Lung (tissue), 11 donors: ENCODE measurements at regions not wholly inside any gene's neighbourhood (a gene's known extent, or its start where the extent isn't known, plus 50 kb on each side); places are given as distances from the start of the nearest gene placed in this dataset.

Experiments used
- ATAC-seq: fragments of 200-7000 bp; cut with Tn5 transposase; one replicate; pipeline ENCODE4 v1.9.1; 2020; ENCODE audit warnings: moderate number of reproducible peaks; ENCODE audit not compliant: insufficient read depth, low FRiP score
- DNase-seq, 3 donors: peaks; one replicate each; pipeline ENCODE4 v3.0.0-alpha.2; 2013 to 2017
- H3K27ac ChIP-seq, 2 donors: one replicate each; pipeline ENCODE4 v1.5.1; 2013; ENCODE audit warnings: mild to moderate bottlenecking in 2 of 2, moderate library complexity in 2 of 2, control low read depth in 1 of 2, inconsistent platforms in 1 of 2, low read depth in 1 of 2, low read length in 1 of 2
- H3K27me3 ChIP-seq, 3 donors: one replicate each; pipeline ENCODE4 v1.5.1; 2013; ENCODE audit warnings: low read length in 2 of 3; ENCODE audit not compliant: control insufficient read depth in 3 of 3, insufficient read depth in 3 of 3
- H3K36me3 ChIP-seq, 4 donors: one replicate each; pipeline ENCODE4 v1.5.1; 2013; ENCODE audit warnings: low read length in 4 of 4, mild to moderate bottlenecking in 1 of 4, moderate library complexity in 1 of 4; ENCODE audit not compliant: control insufficient read depth in 4 of 4, insufficient read depth in 4 of 4
- H3K4me1 ChIP-seq, 5 donors: one replicate each; pipeline ENCODE4 v1.5.1; 2013; ENCODE audit warnings: low read length in 5 of 5, mild to moderate bottlenecking in 2 of 5, moderate library complexity in 1 of 5; ENCODE audit not compliant: control insufficient read depth in 5 of 5, insufficient read depth in 5 of 5
- H3K4me3 ChIP-seq: one replicate; pipeline ENCODE4 v1.5.1; 2013; ENCODE audit warnings: mild to moderate bottlenecking, control low read depth, moderate library complexity
- H3K9ac ChIP-seq, 2 donors: one replicate each; pipeline ENCODE4 v1.5.1; 2013; ENCODE audit warnings: low read length in 2 of 2, control low read depth in 1 of 2; ENCODE audit not compliant: insufficient read depth in 1 of 2
- H3K9me3 ChIP-seq, 4 donors: one replicate each; pipeline ENCODE4 v1.5.1; 2013; ENCODE audit warnings: low read length in 3 of 4, mild to moderate bottlenecking in 1 of 4, moderate library complexity in 1 of 4; ENCODE audit not compliant: control insufficient read depth in 4 of 4, insufficient read depth in 3 of 4
- WGBS, 2 donors: extraction: QIAGEN DNeasy Blood & Tissue Kit; methylation state at CpG; one replicate each; pipeline ENCODE4 v1.1.7; 2013; 5-methylcytosine and 5-hydroxymethylcytosine counted together
- TF ChIP-seq, protein P1 (sequence below): IDR thresholded peaks from 2 replicates; pipeline ENCODE4 v1.5.1; 2012; ENCODE audit warnings: mild to moderate bottlenecking; ENCODE audit errors: control extremely low read depth, extremely low read depth
- donor health status: control.
- donor health status: control.
- donor health status: Bipolar disorder and iron deficiency.
- donor health status: healthy.
- donor health status: DM: yes; HTN: yes; CAD: no.

GRCh38 chr9:80072451-80072850 is 500.7 kb downstream of the TLE4 start:
- 87 to 96% methylated on average over 3 of the region's 3 CpGs for WGBS, 2 donors
- no peak for DNase-seq

GRCh38 chr9:80070071-80070742 is 498.4 kb downstream of the TLE4 start:
- Histone ChIP-seq H3K27me3 (peaks cover 0 to 18% (median 5%) of the 10 kb centered on the region in 3 donors), H3K9me3 (peaks cover 0 to 6% (median 0%) of the 10 kb centered on the region in 4 donors), H3K4me1 (peaks cover 0 to 5% (median 0%) of the 10 kb centered on the region in 5 donors), H3K36me3 (no peaks in the 10 kb centered on the region), H3K4me3 (no peak overlapping the region), H3K9ac (no peak overlapping the region), H3K27ac (no peak overlapping the region)
- 90 to 95% methylated on average over 3 of the region's 3 CpGs for WGBS, 2 donors
- TF ChIP-seq, protein P1, sequence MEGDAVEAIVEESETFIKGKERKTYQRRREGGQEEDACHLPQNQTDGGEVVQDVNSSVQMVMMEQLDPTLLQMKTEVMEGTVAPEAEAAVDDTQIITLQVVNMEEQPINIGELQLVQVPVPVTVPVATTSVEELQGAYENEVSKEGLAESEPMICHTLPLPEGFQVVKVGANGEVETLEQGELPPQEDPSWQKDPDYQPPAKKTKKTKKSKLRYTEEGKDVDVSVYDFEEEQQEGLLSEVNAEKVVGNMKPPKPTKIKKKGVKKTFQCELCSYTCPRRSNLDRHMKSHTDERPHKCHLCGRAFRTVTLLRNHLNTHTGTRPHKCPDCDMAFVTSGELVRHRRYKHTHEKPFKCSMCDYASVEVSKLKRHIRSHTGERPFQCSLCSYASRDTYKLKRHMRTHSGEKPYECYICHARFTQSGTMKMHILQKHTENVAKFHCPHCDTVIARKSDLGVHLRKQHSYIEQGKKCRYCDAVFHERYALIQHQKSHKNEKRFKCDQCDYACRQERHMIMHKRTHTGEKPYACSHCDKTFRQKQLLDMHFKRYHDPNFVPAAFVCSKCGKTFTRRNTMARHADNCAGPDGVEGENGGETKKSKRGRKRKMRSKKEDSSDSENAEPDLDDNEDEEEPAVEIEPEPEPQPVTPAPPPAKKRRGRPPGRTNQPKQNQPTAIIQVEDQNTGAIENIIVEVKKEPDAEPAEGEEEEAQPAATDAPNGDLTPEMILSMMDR: no peak
- no peak for ATAC-seq
- no peak for DNase-seq

More at GRCh38 chr9:80072451-80072850, 500.7 kb downstream of the TLE4 start:
- TF ChIP-seq, protein P1: no peak
- H3K27ac ChIP-seq: no peak overlapping the region
- H3K4me3 ChIP-seq: no peak overlapping the region
- H3K9me3 ChIP-seq: peaks cover 0 to 6% (median 0%) of the 10 kb centered on the region in 4 donors
- peaks cover 0 to 8% (median 0%) of the 10 kb centered on the region in 3 donors for H3K27me3 ChIP-seq
- no peak overlapping the region for H3K9ac ChIP-seq
- no peak for ATAC-seq
- no peaks in the 10 kb centered on the region for H3K36me3 ChIP-seq
- peaks cover 0 to 3% (median 0%) of the 10 kb centered on the region in 5 donors for H3K4me1 ChIP-seq

GRCh38 chr9:80066931-80067330 is 495.2 kb downstream of the TLE4 start:
- TF ChIP-seq, protein P1: no peak
- ATAC-seq (no peak), DNase-seq (no peak)
- no peaks in the 10 kb centered on the region for H3K36me3 ChIP-seq
- peaks cover 0 to 5% (median 0%) of the 10 kb centered on the region in 5 donors for H3K4me1 ChIP-seq
- H3K9ac ChIP-seq: no peak overlapping the region
- H3K4me3 ChIP-seq: no peak overlapping the region
- peaks cover 0 to 6% (median 0%) of the 10 kb centered on the region in 4 donors for H3K9me3 ChIP-seq
- peaks cover 0 to 18% (median 5%) of the 10 kb centered on the region in 3 donors for H3K27me3 ChIP-seq
- 76 to 85% methylated on average over 5 of the region's 5 CpGs for WGBS, 2 donors
- H3K27ac ChIP-seq: no peak overlapping the region
